GM21723 (cell line): ENCODE measurements at regions not wholly inside any gene's neighbourhood (a gene's known extent, or its start where the extent isn't known, plus 50 kb on each side); places are given as distances from the start of the nearest gene placed in this dataset.
"Not testable (repeated sequence)": the region's sequence is repeated elsewhere in the genome, so short reads cannot be mapped to it uniquely, and the experiment has no call there.

Experiments
- ATAC-seq: cut with Tn5 transposase; IDR thresholded peaks from one replicate; pipeline ENCODE4 v1.9.1; 2021; ENCODE audit warnings: mild to moderate bottlenecking, moderate library complexity; ENCODE audit not compliant: unreplicated experiment

DNA sequence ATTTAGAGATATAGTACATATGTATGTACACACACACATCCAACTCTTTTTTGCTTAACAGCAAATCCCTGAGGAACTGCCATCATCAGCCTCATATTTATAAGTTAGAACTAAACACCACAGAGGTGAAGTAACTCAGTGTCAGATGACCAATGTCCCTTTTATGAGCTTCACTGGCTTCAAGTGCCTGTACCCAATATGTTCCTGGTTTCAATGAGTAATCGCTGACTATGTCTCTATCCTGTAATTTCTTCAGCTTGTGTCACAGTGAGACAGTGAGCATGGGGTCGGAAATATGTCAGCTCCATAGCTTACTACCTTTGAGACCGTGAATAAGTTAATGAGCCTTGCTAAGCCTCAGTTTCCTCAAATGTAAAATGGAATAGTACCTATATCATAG, 136.2 kb upstream of the RASGEF1B start:
- ATAC-seq = no peak

DNA sequence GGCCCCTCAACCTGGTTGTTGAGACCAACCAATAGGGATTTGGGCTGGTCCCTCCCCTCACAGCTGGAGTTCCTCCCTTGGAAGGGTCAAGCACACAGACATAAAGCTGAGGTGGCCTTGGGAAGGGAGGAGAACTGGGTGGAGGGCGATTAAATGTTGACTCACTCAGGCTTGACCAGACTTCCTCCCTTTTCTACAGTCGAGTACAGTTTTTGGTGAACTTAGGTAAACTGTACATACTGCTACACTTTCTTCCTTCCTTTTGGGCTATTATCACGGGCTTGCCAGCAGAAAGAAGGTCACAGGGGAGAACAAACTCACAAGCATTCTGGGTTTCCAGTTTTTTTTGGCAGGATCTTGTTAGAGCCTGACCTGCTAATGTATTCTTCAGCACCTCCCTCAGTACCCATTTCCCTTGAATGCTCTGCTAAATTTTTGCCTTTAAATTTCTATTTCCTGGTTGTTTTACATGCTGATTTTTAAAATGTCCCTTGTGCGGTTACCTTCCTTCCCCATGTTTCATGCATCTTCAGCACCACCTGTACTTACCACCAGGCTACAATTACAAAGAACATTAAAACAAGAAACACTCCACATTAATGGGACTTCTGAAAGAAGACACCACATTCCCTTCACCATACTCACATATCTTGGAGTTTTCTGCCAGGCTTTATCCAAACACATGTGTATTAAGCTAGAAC, 135.2 kb upstream of the RASGEF1B start:
- ATAC-seq = no peak

GRCh38 chr4:81606166-81606565, 134.5 kb upstream of the RASGEF1B start:
- ATAC-seq = no peak

GRCh38 chr4:81605271-81605670, 133.6 kb upstream of the RASGEF1B start:
- no peak for ATAC-seq

GRCh38 chr4:81604683-81605218, 133.0 kb upstream of the RASGEF1B start:
- ATAC-seq = no peak

DNA sequence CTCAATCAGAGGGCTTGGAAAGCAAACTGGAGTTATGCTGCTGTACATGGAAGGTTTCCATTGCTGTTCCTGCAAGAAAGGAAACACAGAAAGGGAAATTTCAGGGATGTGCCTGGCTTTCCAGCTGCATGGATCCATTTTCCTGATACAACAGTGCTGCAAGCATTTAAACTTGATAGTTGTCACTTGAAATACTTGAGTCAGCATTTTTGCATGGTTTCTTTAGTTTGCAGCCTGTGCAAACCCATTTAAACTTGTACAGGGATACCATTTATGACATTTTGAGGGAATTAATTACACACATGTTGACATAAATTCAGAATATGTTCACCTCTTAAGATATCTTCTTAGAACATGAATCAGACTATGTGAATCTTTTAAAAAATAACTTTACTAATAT, 131.1 kb upstream of the RASGEF1B start:
- ATAC-seq = no peak

GRCh38 chr4:81601358-81601694, 129.6 kb upstream of the RASGEF1B start:
- ATAC-seq = no peak

- ATAC-seq = no peak
Observed at GRCh38 chr4:81600520-81601357, 129.0 kb upstream of the RASGEF1B start.

GRCh38 chr4:81599742-81600380, 128.2 kb upstream of the RASGEF1B start:
- ATAC-seq = no peak

DNA sequence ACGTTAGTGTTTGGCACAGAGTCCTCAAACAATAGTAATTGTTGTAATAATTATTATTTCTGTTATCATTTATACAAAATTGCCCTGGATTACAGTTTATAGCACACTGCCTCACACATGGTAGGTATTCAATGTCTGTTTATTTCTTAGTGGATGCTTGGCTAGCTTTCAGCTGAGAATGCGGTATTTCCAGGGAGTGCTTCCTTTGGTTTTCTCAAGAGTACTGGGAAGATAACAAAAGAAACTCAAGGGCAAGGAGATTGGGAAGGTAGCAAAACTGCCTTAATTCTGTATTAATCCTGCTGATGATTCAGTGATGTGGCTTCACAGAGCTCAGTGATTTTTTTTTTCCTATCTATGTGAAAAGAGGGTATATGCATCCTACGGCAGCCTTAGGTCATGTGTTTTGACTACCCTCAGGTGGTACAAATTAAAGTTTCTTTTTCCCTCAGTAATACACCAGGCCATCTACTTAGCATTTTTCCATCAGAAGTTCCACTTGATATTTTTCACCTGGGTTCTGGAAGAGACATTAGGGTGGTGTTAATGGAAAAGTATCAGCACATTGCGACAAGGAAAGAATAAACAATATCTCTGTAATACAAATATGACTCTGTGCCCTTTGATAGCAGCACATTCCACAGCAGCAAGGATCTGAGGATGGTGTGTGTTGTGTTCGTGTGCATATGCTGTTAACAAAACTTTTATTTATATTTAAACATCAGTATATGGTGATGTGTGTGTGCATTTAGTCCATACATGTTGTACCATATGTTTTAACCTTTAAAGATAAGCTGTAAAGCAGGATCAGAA, 124.3 kb upstream of the RASGEF1B start:
- no peak for ATAC-seq

DNA sequence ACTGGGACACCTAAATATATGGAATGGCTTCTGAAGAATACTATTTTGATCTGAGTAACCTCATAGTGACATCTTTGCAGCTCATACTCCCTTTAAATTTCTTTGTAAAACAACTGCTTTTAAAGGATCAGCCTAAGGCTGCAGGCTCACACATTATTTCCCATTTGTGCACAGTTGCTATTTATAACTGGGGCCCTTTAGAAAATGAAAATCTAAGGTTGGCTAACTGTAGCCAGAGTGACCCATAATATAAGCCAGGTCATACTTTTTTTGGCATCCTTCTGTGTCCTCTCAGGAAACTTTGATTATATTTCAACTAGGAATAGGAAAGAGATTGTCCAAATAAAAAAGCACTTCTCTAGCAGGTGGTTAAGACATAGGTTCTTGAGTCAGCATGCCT, 123.6 kb upstream of the RASGEF1B start:
- ATAC-seq = no peak

- no peak for ATAC-seq
Observed at GRCh38 chr4:81594490-81595159, 122.9 kb upstream of the RASGEF1B start.

GRCh38 chr4:81592701-81593100, 121.0 kb upstream of the RASGEF1B start:
- ATAC-seq = no peak

DNA sequence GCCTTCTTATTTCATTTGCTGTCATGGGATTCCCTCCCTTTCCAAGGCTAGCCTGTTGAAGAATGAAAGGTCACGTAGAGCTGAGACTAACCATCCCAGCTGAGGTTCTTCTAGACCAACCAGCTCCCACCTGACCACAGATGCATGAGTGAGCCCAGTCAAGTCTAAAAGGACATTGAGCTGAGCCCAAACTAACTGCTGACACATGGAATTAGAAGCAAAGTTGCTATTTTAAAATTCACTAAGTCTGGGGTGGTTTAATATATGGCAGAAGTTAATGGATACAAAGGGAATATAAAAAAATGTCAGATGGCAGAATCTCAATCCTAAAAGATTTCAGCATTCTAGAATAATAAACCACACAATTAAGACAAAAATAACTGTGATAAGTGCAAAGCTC, 118.9 kb upstream of the RASGEF1B start:
- ATAC-seq = no peak

DNA sequence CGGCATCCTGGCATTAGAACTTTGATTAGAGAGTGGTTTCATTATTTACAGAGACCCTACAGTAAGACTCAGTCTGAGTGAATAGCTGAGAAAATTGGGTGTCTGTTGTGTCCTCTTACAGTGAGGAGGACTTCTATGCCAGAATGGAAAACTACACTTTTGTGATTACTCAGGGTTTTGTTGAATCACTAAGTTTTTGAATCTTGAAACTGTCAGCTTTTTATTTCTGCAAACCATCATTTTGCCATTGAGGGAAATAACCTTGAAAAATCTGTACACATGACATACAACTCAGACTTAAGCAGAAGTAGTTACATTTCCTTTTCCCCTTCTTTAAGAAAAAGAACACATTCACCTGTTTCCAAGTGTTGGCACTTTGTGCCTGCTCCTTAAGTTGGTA, 117.6 kb upstream of the RASGEF1B start:
- ATAC-seq = no peak

DNA sequence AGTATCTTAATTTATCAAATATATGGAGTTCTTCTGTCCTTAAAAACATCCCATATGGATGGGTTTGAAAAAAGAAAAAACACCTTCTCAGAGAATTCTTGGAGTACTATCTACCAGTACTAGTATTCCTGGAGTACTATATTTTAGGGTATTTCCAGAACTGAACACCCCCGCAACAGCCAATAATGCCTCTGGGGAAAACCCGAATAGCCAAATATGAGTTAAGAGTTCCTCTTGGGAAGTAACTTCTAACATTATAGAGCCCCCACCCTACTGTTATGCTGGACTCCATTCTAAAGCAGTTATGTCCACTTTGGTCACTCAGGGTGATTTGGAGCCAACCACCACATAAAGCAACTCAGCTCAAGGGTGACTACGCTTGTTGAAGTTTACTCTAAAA, 115.0 kb upstream of the RASGEF1B start:
- no peak for ATAC-seq

DNA sequence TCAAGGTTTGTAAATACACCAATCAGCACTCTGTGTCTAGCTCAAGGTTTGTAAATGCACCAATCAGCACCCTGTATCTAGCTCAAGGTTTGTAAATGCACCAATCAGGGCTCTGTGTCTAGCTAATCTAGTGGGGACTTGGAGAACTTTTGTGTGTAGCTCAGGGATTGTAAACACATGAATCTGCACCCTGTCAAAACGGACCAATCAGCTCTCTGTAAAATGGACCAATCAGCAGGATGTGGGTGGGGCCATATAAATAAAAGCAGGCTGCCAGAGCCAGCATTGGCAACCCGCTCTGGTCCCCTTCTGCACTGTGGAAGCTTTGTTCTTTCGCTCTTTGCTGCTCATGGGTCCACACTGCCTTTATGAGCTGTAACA, 109.3 kb upstream of the RASGEF1B start:
- not testable (repeated sequence) for ATAC-seq

GRCh38 chr4:81580346-81580993, 108.8 kb upstream of the RASGEF1B start:
- no peak for ATAC-seq

DNA sequence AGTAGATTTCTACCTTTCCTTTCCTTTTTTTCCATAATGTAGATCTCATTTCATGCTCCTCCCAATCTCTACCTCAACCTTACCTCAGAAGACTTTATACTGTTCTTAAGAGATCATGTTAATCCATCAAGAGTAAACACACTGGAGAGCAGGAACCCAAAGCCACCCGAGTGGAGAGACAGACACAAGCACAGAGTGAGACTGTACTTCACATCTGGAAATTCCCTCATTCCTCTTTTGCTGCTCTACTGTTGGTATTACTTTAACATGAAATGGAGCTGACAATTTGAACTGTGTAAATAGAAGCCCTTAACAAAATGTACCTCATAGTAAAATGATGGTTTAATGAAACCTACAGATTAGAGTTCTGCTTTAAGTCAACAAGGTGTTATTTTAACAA, 105.7 kb upstream of the RASGEF1B start:
- no peak for ATAC-seq

DNA sequence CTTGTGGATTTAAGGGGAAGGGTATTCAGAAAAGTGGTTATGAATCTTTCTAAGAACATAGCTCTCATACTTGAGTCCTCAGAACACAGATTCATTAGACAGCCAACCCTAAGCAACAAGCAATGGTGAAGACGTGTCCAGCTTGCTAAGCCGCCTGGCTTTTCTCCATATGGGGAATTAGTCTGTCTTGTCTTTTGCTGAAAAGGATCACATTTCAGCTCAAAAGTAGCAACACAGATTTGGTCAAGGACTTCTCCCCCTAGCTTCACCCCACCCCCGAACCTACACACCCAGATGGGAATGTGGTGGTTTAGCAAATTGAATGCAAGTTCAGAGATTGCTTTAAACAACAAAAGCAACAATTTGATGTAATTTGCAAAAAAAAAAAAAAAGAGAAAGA, 103.3 kb upstream of the RASGEF1B start:
- ATAC-seq = no peak
